ENCODE measurements at regions not wholly inside any gene's neighbourhood (a gene's known extent, or its start where the extent isn't known, plus 50 kb on each side); places are given as distances from the start of the nearest gene placed in this dataset.

DNA sequence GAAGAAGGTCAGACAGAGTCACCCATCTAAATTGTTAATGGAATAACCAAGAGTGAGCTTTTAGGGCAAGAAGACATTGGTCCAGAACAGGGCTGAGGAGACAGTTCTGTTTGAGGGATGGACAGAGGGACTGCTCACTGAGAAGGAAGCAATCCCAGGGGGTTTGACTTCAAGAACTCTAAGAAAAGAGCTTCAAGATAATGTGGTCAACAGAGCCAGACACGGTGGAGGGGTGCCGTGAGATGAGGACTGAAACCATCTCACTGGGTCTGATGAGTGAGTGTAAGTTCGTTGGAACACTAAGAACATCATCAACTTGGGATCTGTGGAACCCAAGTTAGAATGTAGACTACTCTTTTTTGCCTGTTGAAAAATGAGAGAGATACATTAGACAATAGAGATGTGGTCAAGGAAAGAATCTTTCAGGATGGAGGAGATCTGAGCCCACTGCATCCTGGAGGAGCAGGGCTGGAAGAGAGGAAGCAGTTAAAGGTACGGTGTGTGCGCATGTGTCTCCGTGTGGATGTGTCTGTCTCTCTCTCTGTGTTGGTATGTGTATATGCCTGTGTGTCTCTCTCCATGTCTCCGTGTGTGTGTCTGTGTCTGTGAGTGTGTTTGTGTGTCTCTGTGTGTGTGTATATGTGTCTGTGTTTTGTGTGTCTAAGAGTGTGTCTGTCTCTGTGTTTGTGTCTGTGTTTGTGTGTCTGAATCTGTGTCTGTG, 172.1 kb downstream of the MYCN start:
- no peak overlapping the region for H2BK120ac ChIP-seq (replicated peaks; ENCODE audit: low read depth, low read length)
- no peak for DNase-seq (ENCODE audit: low read depth in 1 of 2, low spot score in 2 of 2)
- no peak overlapping the region for H3K9ac ChIP-seq (replicated peaks in 1 of 4; ENCODE audit: extremely low read depth in 1 of 4, low read depth in 3 of 4, low read length in 3 of 4)
- no peak overlapping the region for H4K8ac ChIP-seq (ENCODE audit: extremely low read depth, insufficient read depth, low read length)
- no peak overlapping the region for H3K4me3 ChIP-seq (ENCODE audit: extremely low read depth in 1 of 4, insufficient read depth in 2 of 4, low read depth in 3 of 4, low read length in 4 of 4)
- no peak overlapping the region for H3K27ac ChIP-seq (ENCODE audit: low read depth, low read length)
- peaks cover 0 to 7% of the 10 kb centered on the region in 2 experiments for H4K20me1 ChIP-seq (replicated peaks in 1 of 2; ENCODE audit: control insufficient read depth in 1 of 2, insufficient read depth in 2 of 2, low read length in 2 of 2)
- H2BK15ac ChIP-seq (ENCODE audit: low read length), result peak overlapping the region; percentile 73
- H4K91ac ChIP-seq (replicated peaks; ENCODE audit: insufficient read length, low read length), result peak overlapping the region; percentile 77
- peak overlapping the region; percentile 44; the same call in 1 of the 2 replicates for H3K18ac ChIP-seq (ENCODE audit: extremely low read depth, low read length)
- no peak overlapping the region for H3K4ac ChIP-seq (replicated peaks; ENCODE audit: insufficient read length, low read depth, low read length)
- no peaks in the 10 kb centered on the region; a peak in 1 of 7 replicates for H3K27me3 ChIP-seq (replicated peaks in 1 of 4; ENCODE audit: control insufficient read depth in 3 of 4, extremely low read depth in 1 of 4, insufficient read depth in 3 of 4, low read length in 3 of 4)
- H3K9me3 ChIP-seq (ENCODE audit: insufficient read depth in 2 of 2, low read depth in 1 of 2, low read length in 1 of 2), result no peaks in the 10 kb centered on the region
- POLR2A ChIA-PET (ENCODE audit: partially characterized antibody), result no interaction called here
- WGBS, 2 experiments (ENCODE audit: extremely low coverage in 1 of 2, insufficient coverage in 1 of 2, insufficient read length in 1 of 2, insufficient replicate concordance in 2 of 2, low coverage in 1 of 2, low lambda C conversion rate in 2 of 2, missing lambda C conversion rate in 1 of 2), result 92% methylated on average over 7 of the region's 7 CpGs; no CpG with 5 or more reads in 1 of the 2 experiments
- H3K4me1 ChIP-seq (replicated peaks in 1 of 4; ENCODE audit: control insufficient read depth in 3 of 4, insufficient read depth in 4 of 4, low read length in 3 of 4), result peaks cover 0 to 8% (median 4%) of the 10 kb centered on the region in 4 experiments; a peak in 6 of 7 replicates
- H2AFZ ChIP-seq (ENCODE audit: low read length), result no peak overlapping the region
- H3K36me3 ChIP-seq (ENCODE audit: control insufficient read depth in 2 of 4, insufficient read depth in 4 of 4, low read length in 3 of 4), result no peaks in the 10 kb centered on the region
- H3K14ac ChIP-seq (ENCODE audit: insufficient read length), result no peak overlapping the region
- peak overlapping the region; percentile 80 for H2BK20ac ChIP-seq (ENCODE audit: low read length)
- peaks cover 11% of the 10 kb centered on the region for H3K23me2 ChIP-seq (ENCODE audit: low read depth, low read length)
- H3K56ac ChIP-seq (replicated peaks; ENCODE audit: insufficient read length, low read depth, low read length), result no peak overlapping the region
- H3K79me1 ChIP-seq (ENCODE audit: low read depth, low read length), result no peaks in the 10 kb centered on the region
- H3K4me2 ChIP-seq (ENCODE audit: insufficient read depth in 1 of 2, low read depth in 2 of 2, low read length in 2 of 2), result no peak overlapping the region
- peak overlapping the region; percentile 99 for H2AK5ac ChIP-seq (ENCODE audit: low read depth, low read length)
- no peak for FAIRE-seq
- peak overlapping the region; percentile 96; the same call in 1 of the 2 replicates for H2BK12ac ChIP-seq (ENCODE audit: low read depth, low read length)
- H2BK5ac ChIP-seq (ENCODE audit: low read depth, low read length), result peak overlapping the region; percentile 54; the same call in 1 of the 2 replicates
- H3K23ac ChIP-seq (ENCODE audit: insufficient read length), result no peak overlapping the region
- no peak overlapping the region for H4K5ac ChIP-seq (ENCODE audit: insufficient read length, low read depth, low read length)
- H3K79me2 ChIP-seq (ENCODE audit: control insufficient read depth in 1 of 2, insufficient read depth in 2 of 2, low read length in 2 of 2), result no peaks in the 10 kb centered on the region
- CTCF ChIA-PET (ENCODE audit: partially characterized antibody), result interaction anchor here (0.7 kb wide), 1 partner anchor 79 kb away, joined by 3 read pairs; no protein-coding TSS in a partner anchor

Measured in H1 (cell line).